GM18858 (cell line): ENCODE measurements at regions not wholly inside any gene's neighbourhood (a gene's known extent, or its start where the extent isn't known, plus 50 kb on each side); places are given as distances from the start of the nearest gene placed in this dataset.

Experiments
- ATAC-seq: cut with Tn5 transposase; IDR thresholded peaks from one replicate; pipeline ENCODE4 v1.9.1; 2021; ENCODE audit not compliant: unreplicated experiment

GRCh38 chr16:13852827-13853226, 67.1 kb upstream of the ERCC4 start:
- no peak for ATAC-seq

DNA sequence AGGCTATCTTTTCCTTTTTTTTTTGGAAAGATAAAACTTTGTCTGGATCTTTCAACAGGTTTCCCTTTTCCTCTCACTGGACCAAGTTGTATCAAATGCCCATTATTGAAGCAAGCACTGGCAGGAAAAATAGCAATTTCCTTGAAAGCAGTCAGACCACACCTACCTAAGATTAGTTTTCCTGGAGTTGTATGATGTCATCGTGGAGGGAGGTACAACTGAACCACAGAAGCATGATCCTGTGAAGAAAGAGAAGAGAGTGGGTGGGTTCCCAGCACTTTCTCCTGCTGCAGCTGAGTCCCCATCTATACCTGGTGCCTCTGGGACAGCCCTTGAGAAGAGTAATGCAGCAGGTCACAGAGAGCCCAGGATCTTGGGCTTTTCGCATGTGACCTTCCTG, 63.6 kb upstream of the ERCC4 start:
- ATAC-seq, result no peak

- ATAC-seq, result no peak
Measured at GRCh38 chr16:13856811-13857511, 63.0 kb upstream of the ERCC4 start.

GRCh38 chr16:13858873-13859580, 60.9 kb upstream of the ERCC4 start:
- no peak for ATAC-seq

DNA sequence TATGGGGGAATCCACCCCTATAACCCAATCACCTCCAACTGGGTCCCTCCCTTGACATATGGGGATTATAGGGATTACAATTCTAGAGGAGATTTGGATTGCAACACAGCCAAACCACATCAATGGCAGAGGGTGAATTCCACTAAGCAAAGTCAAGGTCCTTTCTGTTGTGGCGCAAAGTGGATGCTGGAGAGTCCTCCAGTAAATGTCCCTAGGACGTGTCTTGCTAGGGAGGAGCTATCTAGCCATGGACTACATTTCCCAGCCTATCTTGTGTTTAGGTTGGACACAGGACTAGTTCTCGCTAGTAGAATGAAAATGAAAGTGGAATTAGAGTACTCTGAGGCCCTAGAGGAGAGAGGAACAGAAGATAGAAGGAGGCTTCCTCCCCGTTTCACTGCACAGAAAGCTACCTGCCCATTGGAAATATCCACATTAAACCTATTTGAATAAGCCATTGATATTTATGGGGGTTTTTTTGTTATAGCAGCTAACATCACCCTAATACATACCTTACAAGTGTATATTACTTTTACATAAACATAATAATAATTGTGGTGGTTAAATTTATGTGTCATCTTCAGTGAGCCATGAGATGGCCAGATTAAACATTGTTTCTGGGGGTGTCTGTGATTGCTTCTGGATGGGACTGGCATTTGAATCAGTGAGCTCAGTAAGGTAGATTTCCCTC, 56.7 kb upstream of the ERCC4 start:
- no peak for ATAC-seq

GRCh38 chr16:13864689-13865088, 55.3 kb upstream of the ERCC4 start:
- ATAC-seq, result no peak

- ATAC-seq, result no peak
Measured at GRCh38 chr16:13866073-13866472, 53.9 kb upstream of the ERCC4 start.
